Sigmoid colon (tissue), 4 donors: ENCODE measurements at regions not wholly inside any gene's neighbourhood (a gene's known extent, or its start where the extent isn't known, plus 50 kb on each side); places are given as distances from the start of the nearest gene placed in this dataset.

Source experiments
- EP300 ChIP-seq, 4 donors: sonication (generic); formaldehyde crosslinking; IDR thresholded peaks; one replicate each; pipeline ENCODE4 v1.6.1; 2017; ENCODE audit warnings: antibody characterized with exemption in 4 of 4
- POLR2A ChIP-seq, 2 donors: fragments of 450-650 bp; IDR thresholded peaks; one replicate each; pipeline ENCODE4 v1.6.1; 2016; ENCODE audit warnings: antibody characterized with exemption in 2 of 2, mild to moderate bottlenecking in 2 of 2, moderate library complexity in 2 of 2
- POLR2AphosphoS5 ChIP-seq, 4 donors: sonication (generic); formaldehyde crosslinking; IDR thresholded peaks; one replicate each; pipeline ENCODE4 v1.6.1; 2017; ENCODE audit warnings: antibody characterized with exemption in 4 of 4
- TF ChIP-seq, protein P1 (sequence below), 4 experiments: fragments of 450-650 bp in 3 of 4; fragments of 200-600 bp in 1 of 4; IDR thresholded peaks; one replicate each; pipeline ENCODE4 v1.5.1; 2016 to 2019; ENCODE audit warnings: antibody characterized with exemption in 4 of 4, mild to moderate bottlenecking in 3 of 4, moderate library complexity in 2 of 4

DNA sequence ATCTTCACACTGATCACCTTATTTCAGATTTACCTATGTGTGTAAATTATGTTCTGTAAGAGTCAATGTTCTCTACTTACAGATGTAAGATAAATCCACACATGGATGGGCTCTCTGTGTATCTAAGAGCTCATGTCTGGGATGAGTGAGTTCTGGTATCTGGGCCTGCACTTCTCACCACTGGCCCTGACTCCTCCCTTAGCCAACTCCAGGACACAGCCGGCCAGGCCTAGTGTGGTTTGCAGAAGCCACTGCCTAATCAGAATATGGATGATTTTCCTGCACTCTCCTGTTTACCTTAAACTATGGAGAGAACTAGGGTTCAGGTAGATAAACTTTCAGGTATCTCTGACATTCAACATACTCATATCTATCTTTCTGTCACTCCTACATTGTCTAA is 1284.8 kb downstream of the TMEM121 start:
- TF ChIP-seq, protein P1, sequence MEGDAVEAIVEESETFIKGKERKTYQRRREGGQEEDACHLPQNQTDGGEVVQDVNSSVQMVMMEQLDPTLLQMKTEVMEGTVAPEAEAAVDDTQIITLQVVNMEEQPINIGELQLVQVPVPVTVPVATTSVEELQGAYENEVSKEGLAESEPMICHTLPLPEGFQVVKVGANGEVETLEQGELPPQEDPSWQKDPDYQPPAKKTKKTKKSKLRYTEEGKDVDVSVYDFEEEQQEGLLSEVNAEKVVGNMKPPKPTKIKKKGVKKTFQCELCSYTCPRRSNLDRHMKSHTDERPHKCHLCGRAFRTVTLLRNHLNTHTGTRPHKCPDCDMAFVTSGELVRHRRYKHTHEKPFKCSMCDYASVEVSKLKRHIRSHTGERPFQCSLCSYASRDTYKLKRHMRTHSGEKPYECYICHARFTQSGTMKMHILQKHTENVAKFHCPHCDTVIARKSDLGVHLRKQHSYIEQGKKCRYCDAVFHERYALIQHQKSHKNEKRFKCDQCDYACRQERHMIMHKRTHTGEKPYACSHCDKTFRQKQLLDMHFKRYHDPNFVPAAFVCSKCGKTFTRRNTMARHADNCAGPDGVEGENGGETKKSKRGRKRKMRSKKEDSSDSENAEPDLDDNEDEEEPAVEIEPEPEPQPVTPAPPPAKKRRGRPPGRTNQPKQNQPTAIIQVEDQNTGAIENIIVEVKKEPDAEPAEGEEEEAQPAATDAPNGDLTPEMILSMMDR (IDR thresholded peaks at IDR 0.05) = no peak
- TF ChIP-seq POLR2AphosphoS5 (IDR thresholded peaks at IDR 0.05) = no peak
- no peak for TF ChIP-seq POLR2A (IDR thresholded peaks at IDR 0.05)
- TF ChIP-seq EP300 (IDR thresholded peaks at IDR 0.05) = no peak
